ENCODE measurements at regions not wholly inside any gene's neighbourhood (a gene's known extent, or its start where the extent isn't known, plus 50 kb on each side); places are given as distances from the start of the nearest gene placed in this dataset.

DNA sequence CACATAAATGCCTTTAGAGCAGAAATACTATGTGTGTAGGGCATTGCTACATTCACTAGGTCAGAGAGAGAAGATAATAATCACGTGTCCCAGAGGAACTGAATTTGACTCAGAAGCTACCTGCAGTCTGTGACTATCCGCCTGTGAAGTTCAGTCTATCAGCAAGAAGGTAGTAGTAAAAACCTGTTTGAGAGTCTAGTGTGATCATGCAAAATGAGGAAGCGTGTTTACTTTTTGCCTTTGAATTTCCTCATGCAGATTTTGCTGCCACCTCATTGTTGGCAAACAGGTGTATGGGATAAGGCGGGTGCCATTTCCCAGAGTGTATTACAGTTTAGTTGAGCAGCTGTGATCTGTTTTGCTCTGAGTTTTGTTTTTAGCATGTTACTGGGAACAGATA lies 403.9 kb upstream of the FANCL start (continued):
- TF ChIP-seq, protein P1, sequence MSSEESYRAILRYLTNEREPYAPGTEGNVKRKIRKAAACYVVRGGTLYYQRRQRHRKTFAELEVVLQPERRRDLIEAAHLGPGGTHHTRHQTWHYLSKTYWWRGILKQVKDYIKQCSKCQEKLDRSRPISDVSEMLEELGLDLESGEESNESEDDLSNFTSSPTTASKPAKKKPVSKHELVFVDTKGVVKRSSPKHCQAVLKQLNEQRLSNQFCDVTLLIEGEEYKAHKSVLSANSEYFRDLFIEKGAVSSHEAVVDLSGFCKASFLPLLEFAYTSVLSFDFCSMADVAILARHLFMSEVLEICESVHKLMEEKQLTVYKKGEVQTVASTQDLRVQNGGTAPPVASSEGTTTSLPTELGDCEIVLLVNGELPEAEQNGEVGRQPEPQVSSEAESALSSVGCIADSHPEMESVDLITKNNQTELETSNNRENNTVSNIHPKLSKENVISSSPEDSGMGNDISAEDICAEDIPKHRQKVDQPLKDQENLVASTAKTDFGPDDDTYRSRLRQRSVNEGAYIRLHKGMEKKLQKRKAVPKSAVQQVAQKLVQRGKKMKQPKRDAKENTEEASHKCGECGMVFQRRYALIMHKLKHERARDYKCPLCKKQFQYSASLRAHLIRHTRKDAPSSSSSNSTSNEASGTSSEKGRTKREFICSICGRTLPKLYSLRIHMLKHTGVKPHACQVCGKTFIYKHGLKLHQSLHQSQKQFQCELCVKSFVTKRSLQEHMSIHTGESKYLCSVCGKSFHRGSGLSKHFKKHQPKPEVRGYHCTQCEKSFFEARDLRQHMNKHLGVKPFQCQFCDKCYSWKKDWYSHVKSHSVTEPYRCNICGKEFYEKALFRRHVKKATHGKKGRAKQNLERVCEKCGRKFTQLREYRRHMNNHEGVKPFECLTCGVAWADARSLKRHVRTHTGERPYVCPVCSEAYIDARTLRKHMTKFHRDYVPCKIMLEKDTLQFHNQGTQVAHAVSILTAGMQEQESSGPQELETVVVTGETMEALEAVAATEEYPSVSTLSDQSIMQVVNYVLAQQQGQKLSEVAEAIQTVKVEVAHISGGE (CRISPR knock-in tag; IDR thresholded peaks at IDR 0.05): no peak
- TF ChIP-seq SMC3 (IDR thresholded peaks at IDR 0.05; ENCODE audit: borderline replicate concordance, low read length): no peak
- TF ChIP-seq, protein P2, sequence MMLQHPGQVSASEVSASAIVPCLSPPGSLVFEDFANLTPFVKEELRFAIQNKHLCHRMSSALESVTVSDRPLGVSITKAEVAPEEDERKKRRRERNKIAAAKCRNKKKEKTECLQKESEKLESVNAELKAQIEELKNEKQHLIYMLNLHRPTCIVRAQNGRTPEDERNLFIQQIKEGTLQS (IDR thresholded peaks at IDR 0.05; ENCODE audit: borderline replicate concordance, extremely low read depth, low read depth, low read length): no peak
- no peak for TF ChIP-seq JUNB (IDR thresholded peaks at IDR 0.05)
- no peak for TF ChIP-seq SMARCA5 (IDR thresholded peaks at IDR 0.05)
- TF ChIP-seq SUZ12 (IDR thresholded peaks at IDR 0.05; ENCODE audit: unreplicated experiment): no peak
- TF ChIP-seq HDAC2 (IDR thresholded peaks at IDR 0.05): no peak
- TF ChIP-seq BCL11A (IDR thresholded peaks at IDR 0.05; ENCODE audit: low read depth, low read length): no peak
- TF ChIP-seq, protein P3, sequence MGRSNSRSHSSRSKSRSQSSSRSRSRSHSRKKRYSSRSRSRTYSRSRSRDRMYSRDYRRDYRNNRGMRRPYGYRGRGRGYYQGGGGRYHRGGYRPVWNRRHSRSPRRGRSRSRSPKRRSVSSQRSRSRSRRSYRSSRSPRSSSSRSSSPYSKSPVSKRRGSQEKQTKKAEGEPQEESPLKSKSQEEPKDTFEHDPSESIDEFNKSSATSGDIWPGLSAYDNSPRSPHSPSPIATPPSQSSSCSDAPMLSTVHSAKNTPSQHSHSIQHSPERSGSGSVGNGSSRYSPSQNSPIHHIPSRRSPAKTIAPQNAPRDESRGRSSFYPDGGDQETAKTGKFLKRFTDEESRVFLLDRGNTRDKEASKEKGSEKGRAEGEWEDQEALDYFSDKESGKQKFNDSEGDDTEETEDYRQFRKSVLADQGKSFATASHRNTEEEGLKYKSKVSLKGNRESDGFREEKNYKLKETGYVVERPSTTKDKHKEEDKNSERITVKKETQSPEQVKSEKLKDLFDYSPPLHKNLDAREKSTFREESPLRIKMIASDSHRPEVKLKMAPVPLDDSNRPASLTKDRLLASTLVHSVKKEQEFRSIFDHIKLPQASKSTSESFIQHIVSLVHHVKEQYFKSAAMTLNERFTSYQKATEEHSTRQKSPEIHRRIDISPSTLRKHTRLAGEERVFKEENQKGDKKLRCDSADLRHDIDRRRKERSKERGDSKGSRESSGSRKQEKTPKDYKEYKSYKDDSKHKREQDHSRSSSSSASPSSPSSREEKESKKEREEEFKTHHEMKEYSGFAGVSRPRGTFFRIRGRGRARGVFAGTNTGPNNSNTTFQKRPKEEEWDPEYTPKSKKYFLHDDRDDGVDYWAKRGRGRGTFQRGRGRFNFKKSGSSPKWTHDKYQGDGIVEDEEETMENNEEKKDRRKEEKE (IDR thresholded peaks at IDR 0.05): no peak
- TF ChIP-seq MYC (IDR thresholded peaks at IDR 0.05; ENCODE audit: insufficient read depth, insufficient read length, insufficient replicate concordance, low read length, severe bottlenecking): no peak
- TF ChIP-seq RAD51 (IDR thresholded peaks at IDR 0.05): no peak
- no peak for TF ChIP-seq IRF4 (IDR thresholded peaks at IDR 0.05; ENCODE audit: low read depth, low read length)
- TF ChIP-seq, protein P4, sequence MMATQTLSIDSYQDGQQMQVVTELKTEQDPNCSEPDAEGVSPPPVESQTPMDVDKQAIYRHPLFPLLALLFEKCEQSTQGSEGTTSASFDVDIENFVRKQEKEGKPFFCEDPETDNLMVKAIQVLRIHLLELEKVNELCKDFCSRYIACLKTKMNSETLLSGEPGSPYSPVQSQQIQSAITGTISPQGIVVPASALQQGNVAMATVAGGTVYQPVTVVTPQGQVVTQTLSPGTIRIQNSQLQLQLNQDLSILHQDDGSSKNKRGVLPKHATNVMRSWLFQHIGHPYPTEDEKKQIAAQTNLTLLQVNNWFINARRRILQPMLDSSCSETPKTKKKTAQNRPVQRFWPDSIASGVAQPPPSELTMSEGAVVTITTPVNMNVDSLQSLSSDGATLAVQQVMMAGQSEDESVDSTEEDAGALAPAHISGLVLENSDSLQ (IDR thresholded peaks at IDR 0.05): no peak

Measured in GM12878 (cell line).